ENCODE measurements at regions not wholly inside any gene's neighbourhood (a gene's known extent, or its start where the extent isn't known, plus 50 kb on each side); places are given as distances from the start of the nearest gene placed in this dataset.

DNA sequence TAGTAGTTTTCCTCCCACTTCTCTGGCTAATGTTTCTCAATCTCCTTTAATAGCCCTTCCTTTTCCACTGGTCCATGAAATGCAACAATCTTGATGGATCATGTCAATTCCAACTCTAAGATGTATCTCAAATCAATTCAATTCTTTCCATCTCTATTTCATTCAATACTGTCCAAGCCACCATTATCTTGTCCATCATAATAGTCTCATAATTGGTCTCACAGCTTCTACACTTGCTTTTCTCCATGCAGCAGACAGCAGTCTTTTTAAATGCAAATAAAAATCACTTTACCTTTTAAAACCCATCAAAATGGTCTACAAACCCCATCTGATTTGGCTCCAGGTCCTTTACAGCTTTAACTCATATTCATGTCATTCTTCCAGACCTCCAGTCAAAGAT is 226.6 kb downstream of the EPHA4 start:
- H3K4me3 ChIP-seq (ENCODE audit: low read depth, low read length): no peak overlapping the region
- CTCF ChIA-PET: interaction anchor here (1.0 kb wide), 1 partner anchor 18 kb away, joined by 3 read pairs; no protein-coding TSS in a partner anchor
- no peaks in the 10 kb centered on the region for H3K36me3 ChIP-seq (ENCODE audit: control insufficient read depth, insufficient read depth, low read length)
- POLR2A ChIA-PET: no interaction called here
- no peak for TF ChIP-seq CTCF (IDR thresholded peaks at IDR 0.05; ENCODE audit: insufficient read depth, low read depth, low read length)
- H3K27me3 ChIP-seq (ENCODE audit: control insufficient read depth, insufficient read depth, low read length): no peaks in the 10 kb centered on the region
- DNase-seq (ENCODE audit: low read depth): no peak

DNA sequence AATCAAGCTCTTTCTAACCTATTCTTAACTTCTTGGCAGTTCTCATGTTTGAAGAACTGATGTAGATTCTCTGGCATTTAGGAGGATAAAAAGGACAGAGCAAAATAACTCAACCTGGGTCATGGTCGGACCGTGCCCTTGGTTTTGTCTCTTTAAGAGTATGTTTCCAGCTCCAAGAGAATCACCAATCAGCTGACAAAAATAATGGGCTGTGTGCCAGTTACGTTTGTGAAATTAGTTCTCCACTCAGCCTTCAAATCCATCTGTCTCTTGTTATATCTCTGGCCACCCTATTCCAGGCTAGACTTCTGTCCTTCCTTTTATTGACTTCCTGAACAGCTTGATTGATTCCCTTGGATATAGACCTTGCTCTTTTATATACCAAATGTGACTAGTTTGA is 225.7 kb downstream of the EPHA4 start:
- TF ChIP-seq CTCF (IDR thresholded peaks at IDR 0.05; ENCODE audit: insufficient read depth, low read depth, low read length): no peak
- no peak overlapping the region for H3K4me3 ChIP-seq (ENCODE audit: low read depth, low read length)
- ChIA-PET POLR2A (no interaction called here), CTCF (interaction anchor here (1.0 kb wide), 1 partner anchor 17 kb away, joined by 3 read pairs; no protein-coding TSS in a partner anchor)
- H3K27me3 ChIP-seq (ENCODE audit: control insufficient read depth, insufficient read depth, low read length): no peaks in the 10 kb centered on the region
- H3K36me3 ChIP-seq (ENCODE audit: control insufficient read depth, insufficient read depth, low read length): no peaks in the 10 kb centered on the region
- no peak for DNase-seq (ENCODE audit: low read depth)

DNA sequence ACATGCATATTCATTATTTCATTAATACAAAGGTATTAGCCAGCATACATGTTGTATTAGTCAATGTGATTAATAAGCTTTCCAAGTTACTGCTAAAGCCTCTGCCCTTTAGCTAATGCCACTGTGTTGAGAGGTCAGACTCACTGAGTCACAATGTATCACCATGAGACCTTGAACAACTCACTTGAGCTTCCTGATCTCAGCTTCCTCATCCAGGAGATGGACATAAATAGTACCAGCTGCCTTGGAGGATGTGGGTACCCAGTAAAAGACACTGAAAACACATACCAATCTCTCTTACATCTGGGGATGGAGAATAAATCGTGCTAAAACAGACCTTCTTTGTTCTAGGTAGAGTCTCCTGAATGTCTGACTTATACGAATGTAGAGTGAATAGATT is 224.6 kb downstream of the EPHA4 start:
- TF ChIP-seq CTCF (IDR thresholded peaks at IDR 0.05; ENCODE audit: insufficient read depth, low read depth, low read length): no peak
- no peak overlapping the region for H3K4me3 ChIP-seq (ENCODE audit: low read depth, low read length)
- DNase-seq (ENCODE audit: low read depth): no peak
- no peaks in the 10 kb centered on the region for H3K36me3 ChIP-seq (ENCODE audit: control insufficient read depth, insufficient read depth, low read length)
- ChIA-PET CTCF (interaction anchor here (1.2 kb wide), 1 partner anchor 38 kb away, joined by 3 read pairs; no protein-coding TSS in a partner anchor), POLR2A (no interaction called here)
- no peaks in the 10 kb centered on the region for H3K27me3 ChIP-seq (ENCODE audit: control insufficient read depth, insufficient read depth, low read length)

DNA sequence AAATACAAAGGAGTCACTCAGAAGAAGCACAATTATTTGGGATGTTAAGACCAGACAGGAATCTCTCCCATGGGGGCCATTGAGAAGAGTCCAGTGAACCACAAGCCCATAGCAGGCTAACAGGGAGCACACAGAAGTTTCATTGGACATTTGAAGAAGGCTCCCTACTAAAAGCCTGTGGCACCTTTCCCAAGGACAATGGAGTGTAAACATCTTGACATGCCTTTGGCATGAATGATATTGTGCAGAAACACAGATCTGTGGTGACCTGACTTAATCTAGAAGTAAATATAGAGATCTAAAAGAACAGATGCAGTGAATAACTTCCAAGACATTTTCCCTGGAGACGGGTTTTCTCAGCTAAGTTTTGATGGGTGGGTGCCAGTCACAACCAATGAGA is 221.5 kb downstream of the EPHA4 start:
- POLR2A ChIA-PET: interaction anchor here (0.6 kb wide), 1 partner anchor 650 kb away, joined by 3 read pairs; no protein-coding TSS in a partner anchor
- H3K36me3 ChIP-seq (ENCODE audit: control insufficient read depth, insufficient read depth, low read length): no peaks in the 10 kb centered on the region
- no peak for TF ChIP-seq CTCF (IDR thresholded peaks at IDR 0.05; ENCODE audit: insufficient read depth, low read depth, low read length)
- no peaks in the 10 kb centered on the region for H3K27me3 ChIP-seq (ENCODE audit: control insufficient read depth, insufficient read depth, low read length)
- H3K4me3 ChIP-seq (ENCODE audit: low read depth, low read length): no peak overlapping the region
- DNase-seq (ENCODE audit: low read depth): no peak
- CTCF ChIA-PET: no interaction called here

DNA sequence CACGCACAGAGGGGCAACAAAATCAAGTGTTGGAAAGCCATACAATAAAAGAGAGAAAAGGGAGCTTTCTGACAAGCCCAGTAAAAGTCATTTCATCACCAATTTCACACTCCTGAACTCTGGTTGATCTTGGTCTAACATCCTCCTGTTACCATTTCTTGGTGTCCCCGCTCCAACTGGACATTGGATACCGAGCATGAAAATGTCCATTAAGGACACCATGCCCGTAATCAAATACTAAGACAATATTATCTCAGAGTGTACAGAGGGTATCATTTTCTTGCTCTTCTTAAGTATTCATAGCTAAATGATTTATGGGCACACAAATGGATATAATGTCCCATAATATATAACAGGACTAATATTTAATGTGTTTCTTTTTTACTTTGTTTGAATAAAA is 218.9 kb downstream of the EPHA4 start:
- POLR2A ChIA-PET: no interaction called here
- no peak for DNase-seq (ENCODE audit: low read depth)

More for the DNA sequence above, 218.9 kb downstream of the EPHA4 start:
- CTCF ChIA-PET: no interaction called here
- TF ChIP-seq CTCF (IDR thresholded peaks at IDR 0.05; ENCODE audit: insufficient read depth, low read depth, low read length): no peak
- no peaks in the 10 kb centered on the region for H3K36me3 ChIP-seq (ENCODE audit: control insufficient read depth, insufficient read depth, low read length)
- no peak overlapping the region for H3K4me3 ChIP-seq (ENCODE audit: low read depth, low read length)
- H3K27me3 ChIP-seq (ENCODE audit: control insufficient read depth, insufficient read depth, low read length): no peaks in the 10 kb centered on the region
